ENCODE measurements at regions not wholly inside any gene's neighbourhood (a gene's known extent, or its start where the extent isn't known, plus 50 kb on each side); places are given as distances from the start of the nearest gene placed in this dataset.

DNA sequence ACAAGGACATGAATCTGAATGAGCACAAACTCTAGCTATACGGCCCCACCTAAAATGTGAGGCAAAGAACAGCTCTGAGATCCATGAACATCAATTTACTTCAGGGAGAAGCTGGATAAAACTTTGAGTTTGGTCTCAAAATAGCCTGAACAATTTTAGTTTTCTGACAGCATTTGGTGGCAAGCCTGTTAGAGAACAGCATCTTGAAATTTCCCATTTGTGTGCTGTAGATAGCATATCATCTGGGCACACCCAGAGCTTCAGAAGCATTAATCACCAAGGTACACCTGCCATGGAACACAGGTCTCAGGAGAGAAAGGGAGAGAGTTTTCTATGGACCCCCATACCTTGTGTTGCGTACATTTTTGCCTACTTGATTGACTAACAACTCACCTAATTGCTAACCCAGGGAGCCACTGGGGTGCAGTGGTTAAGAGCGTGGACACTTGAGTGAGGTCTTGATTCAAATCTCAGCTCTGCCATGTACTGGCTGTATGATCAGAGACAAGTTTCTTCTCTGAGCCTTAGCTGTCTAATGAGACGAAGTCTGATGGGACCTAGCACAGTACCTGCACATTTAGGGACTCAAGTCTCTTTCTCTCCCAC lies 264.9 kb downstream of the PIK3R1 start:
- DNase-seq (ENCODE audit: low read depth in 2 of 2) = no peak

DNA sequence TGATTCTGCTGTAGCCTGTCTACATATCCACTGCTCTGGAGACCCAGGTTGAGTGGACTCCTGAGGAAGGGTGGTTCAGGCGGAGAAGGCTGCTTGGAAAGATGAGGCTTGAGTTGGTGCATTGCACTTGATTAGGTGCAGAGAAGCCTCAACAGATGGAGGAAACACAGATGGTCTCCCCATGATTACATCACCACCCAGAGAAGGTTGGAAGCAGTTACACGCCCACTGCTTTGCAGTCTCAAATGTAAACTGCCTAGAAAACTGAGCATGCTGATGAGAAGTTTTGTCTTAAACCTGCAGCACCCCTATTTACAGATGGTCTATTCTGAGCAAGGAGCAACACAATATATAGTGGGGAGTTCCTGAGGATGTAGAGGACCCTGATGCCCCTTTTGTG lies 266.6 kb downstream of the PIK3R1 start:
- DNase-seq (ENCODE audit: low read depth in 2 of 2) = no peak

DNA sequence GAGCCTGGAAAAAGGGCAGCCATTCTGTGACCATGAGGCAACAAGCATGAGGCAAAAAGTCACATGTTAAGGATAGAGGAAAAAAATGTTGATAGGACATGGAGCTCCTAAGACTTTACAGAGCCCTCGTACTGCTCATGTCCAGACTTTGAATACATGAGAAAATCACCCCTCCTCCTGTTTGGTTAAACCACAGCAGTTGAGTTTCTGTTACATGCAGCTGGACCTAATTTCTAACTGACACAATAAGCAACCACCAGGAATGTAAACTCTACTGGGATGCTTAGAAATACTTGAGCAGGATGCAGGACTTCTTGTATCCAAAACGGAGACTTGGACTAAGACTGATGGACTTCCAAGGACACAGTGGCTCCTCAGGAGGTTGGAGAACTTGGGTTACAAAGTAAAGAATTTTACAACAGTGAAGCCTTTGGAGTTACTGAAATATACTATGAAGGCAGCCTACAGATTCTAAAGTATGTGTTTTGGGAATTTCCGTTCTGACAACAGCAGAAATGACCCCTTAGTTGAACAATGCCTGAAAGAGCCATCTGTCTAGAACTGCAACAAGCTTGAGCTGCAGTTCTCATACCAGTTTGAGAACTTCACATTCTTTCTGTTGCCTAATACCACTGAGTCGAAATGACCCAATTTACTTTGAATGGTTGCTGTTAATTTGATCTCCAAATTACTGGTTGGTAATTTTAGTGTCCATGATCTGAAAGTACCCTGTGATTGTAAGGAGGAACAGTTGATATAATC lies 268.9 kb downstream of the PIK3R1 start:
- DNase-seq (ENCODE audit: low read depth in 2 of 2) = no peak

DNA sequence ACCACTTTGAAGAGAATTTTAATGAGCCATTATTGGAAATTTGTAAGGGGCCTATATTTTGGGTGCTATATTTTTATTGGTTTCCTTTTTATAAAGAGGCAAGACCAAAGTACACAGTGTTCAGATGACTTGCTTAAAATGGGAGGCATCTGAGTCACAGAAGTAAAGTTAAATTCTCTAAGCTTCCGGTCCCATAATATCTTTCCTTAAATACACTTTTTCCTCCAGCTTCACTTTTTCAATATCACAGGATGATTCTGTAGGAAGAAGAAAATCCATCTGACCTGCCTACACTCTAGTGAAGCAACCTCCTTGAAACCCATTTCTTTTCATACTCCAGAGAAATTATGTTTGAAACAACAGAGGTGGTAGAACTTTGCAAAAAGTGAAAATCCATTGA lies 274.0 kb downstream of the PIK3R1 start:
- DNase-seq (ENCODE audit: low read depth in 2 of 2) = no peak

DNA sequence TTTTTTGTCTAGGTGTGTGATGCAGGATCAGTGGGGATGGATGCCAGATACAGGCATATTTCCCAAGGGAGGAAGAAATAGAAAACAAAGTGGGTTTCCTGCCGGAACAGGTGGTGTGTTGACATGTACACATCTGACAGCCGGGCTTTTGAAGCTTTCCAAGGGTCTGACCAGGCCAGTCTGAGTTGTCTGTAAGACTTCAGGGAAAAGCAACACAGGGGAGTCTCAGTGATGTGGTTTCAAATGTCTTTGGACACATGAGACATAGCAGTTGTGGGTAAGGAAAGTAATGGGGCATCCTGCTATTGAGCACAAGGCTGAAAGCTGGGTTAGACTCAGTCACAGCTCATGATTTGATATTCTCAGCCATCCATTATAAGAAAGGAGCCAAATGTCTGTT lies 274.9 kb downstream of the PIK3R1 start:
- no peak for DNase-seq (ENCODE audit: low read depth in 2 of 2)

DNA sequence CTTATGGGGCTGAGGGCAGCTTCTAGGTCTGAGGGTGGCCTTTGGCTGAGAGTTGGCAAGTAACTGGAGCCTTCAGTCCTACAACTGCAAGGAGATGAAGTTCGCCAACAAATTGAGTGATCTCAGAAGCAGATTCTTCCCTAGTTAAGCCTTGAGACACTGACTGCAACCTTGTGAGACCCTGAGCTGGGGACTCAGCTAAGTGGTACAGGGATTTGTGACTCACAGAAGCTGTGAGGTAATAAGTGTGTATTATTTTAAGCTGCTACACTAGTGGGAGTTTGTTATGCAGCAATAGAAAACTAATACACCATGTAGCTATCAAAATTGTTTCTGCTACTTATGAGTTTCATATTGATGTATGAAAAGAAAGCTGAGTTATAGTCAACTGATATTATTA lies 279.2 kb downstream of the PIK3R1 start:
- DNase-seq (ENCODE audit: low read depth in 2 of 2) = no peak

DNA sequence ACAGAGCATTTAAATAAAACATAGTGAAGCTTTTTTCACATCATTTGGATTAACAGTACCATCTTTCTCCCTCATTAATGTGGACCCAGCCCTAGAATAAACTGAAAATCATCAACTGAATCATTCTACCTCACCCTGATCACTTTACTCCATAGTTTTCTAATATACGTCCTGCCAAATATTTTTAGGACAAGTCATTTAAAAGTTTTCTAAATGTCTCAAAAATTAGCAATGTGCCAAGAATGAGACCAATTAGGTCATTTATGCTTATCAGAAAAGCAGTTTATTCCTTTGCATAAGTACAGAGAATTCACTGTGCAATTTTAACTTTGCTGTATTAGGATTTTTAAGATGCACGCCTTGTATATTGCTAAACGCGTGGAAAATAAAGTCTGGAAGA lies 284.4 kb downstream of the PIK3R1 start:
- DNase-seq (ENCODE audit: low read depth in 2 of 2) = no peak

DNA sequence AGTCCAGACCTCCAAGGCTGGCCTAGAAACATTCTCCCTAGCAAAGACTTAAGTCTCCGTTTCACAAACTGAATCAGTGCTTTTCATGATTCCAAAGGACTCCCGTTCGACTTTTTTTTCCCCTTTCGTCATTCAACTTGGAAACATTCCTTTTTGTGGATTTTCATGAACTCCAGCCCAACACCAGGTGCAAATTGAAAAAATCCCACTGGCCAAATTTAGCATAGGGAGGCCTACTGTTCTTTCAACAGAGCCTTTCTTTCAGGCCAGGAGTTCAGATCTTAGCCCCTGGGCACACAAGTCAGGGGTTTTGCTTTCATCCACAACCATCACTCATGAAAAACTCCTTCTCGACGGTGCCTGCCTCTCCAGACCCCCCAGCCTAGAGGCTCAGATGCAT lies 285.3 kb downstream of the PIK3R1 start:
- no peak for DNase-seq (ENCODE audit: low read depth in 2 of 2)

DNA sequence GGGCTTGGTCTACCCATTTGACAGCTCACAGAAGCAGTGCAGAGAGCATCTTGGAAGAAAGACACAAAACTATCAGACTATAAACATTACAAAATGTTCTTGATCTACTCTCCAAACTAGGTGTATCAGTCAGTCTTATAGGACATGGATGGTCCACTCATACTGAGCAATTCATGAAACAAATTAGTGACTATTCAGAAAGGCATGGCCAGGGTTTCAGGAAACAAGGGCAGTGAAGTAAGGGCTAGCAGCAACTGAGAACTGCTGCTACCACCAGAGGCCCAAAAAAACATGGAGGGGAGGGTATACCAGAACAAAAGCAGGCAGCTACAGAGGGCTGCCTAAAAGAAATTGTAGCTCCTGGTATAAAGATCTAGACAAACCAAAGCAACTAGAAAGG lies 287.0 kb downstream of the PIK3R1 start:
- DNase-seq (ENCODE audit: low read depth in 2 of 2) = no peak

DNA sequence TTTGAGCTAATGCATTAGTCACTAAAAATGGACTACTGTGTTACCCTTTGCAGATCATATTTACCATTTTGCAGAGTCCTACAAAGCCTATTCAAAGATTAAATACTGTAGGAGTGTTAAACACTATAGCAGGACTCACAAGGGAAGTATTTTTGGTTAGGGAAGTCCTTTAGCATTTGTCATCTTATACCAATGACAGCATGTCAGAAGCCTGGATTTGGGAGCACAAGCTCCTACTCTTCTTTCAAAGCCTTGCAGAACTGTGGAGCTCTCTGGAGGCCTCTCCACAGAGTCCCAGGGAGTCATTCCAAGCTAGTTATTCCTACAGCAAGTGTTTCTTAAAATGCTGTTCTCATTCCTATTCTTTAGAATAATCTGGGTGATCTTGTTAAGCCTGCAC lies 288.8 kb downstream of the PIK3R1 start:
- DNase-seq (ENCODE audit: low read depth in 2 of 2) = no peak

DNA sequence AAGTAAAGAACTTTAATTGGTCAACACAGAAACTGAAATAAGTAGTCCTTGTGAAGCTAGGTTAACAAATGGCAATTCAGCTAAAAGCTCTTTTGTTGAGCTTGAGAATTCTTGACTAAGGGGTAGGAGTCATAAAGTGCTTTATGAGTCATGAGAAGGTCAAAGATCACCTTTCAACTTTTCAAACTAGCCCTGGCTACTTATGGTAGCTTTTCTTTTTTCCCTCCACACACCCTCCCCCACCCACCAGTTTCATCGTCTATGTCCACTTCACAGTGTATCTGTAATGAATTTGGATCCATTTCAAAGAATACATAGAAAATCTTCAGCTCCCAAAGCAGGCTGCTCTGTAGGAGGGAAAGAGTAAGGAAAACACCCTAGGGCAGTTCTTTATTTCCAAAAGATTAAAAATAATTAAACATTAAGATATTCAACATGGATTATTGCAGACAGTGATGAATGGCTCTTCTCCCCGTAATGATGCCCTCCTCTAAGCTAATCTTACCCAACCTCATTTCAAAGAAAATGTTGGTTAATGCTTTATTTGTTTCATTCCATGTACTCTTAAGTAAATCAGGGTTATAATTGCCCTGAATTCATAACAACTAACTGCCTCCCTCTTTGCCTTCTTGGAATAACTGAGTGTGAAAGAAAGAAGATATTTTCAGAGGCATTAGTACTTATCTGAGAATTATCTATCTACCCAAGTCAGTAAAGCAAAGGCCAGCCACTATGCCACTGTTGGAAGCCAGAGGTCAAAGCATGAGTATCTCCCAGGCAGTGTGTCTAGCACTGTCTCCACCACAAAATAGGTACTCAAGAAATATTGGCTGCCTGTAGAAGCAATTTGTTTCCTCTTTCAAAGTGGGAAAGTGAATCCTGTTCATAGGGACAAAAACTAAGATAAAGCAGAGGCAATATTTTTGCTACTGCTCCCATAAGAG lies 290.6 kb downstream of the PIK3R1 start:
- no peak for DNase-seq (ENCODE audit: low read depth in 2 of 2)

DNA sequence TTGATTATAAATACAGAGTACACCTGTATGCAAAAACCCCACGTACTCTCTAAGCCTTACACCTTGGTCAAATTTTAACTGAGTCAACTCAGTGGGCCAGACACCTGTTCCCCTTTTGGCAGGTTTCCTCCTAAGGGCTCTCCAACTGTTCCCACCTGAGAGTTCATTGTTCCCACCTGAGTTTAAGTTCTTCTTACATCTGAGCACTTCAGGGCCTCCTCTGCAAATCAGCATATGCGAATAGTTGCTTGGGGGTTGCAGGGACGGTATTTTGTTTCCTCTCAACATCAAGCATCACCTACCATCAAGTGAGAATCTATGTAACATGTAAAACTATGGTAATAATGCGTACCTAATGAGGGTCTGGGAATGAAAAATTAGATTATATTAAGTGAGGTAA lies 300.0 kb downstream of the PIK3R1 start:
- DNase-seq (ENCODE audit: low read depth in 2 of 2) = no peak

DNA sequence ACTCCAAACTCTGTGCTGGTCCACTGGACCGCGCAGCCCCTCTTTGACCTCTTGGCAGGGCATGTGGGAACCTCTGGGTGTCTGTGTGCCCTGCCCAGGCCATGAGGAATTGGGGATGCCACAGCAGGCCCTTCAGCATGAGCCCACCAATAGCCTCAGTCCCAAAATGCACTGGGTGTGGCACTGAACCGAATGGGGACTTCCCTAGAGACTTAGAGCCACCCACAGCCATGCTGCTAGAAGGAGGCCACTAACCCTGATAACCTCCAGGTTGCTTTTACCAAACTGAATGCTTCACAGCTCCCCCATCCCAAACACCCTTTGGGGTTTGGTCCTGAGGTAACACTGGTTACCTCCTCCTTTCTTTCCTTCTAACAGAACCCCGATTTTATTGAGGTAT lies 302.7 kb downstream of the PIK3R1 start:
- DNase-seq (ENCODE audit: low read depth in 2 of 2) = no peak

DNA sequence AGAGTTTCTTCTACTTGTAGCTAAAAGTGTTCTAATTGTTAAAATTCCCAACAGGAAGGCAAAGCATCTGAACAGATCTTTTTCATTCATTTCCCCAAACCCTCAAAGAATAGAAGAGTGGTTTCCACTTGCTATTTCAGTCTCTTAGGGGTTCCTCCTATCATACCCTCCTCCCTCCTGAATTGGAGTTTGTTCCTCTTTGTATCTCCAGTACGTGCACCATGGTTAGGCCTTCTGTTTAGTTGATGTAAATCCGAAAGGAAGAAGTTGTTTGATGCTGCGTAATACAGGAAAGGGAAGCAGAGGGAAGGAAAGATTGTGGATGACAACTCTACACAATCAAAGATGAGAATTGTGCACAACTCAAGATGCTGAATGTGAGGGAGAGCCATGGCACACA lies 303.6 kb downstream of the PIK3R1 start:
- DNase-seq (ENCODE audit: low read depth in 2 of 2) = no peak

DNA sequence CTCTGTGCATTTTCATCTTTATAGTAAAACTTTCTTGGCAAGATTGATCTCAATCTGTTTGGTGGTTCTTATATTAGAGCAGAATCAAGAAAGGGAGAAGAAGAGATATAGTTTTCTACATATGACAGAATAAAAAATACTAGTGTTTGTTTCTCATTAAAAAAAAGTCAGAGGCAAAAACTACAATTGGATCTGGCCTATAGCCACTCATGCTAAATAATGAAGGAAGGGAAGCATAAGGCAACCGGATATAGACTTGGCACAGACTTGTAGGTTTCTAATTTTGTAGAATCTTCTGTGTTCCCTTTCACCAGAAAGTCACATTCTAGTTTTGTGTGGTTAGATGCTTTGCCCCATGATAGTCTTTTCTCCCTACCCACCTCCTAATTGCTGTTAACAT lies 306.2 kb downstream of the PIK3R1 start:
- no peak for DNase-seq (ENCODE audit: low read depth in 2 of 2)

DNA sequence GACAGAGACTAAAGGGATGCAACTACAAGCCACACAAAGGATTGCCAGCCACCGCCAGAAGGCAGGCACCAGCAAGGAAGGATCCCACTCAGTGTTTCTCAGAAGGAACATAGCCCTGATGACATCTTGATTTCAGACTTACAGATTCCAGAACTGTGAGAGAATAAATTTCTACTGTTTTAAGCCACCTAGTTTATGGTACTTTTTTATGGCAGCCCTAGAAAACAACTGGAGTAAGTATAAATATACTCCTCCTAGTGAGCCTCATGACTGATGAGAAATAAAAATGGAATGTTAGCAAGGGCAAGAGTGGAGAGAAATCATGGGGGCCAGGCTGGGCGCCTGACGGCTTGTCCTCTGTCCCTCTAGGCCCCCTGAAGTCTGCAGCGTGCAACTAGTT lies 307.3 kb downstream of the PIK3R1 start:
- no peak for DNase-seq (ENCODE audit: low read depth in 2 of 2)

DNA sequence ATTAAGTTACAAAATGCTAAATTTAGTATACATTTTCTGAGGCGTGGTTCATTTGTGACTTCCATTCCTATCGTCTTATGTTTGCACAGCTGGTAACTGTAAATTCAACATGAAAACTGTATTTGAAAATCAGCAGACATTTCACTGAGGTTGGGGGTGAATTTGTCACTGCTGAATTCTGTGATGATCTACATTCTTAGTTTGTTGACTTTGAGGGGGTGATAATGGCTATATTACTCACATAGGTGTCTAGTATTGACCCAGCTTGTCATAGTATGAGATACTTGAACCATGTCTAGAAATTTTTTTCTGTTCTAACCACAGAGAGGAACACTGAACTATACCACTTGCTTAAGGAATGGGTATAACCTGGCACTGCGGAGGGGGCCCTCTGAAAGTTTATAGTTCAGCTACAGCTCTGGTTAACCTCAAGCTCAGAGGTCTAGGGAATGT lies 313.3 kb downstream of the PIK3R1 start:
- no peak for DNase-seq (ENCODE audit: low read depth in 2 of 2)

DNA sequence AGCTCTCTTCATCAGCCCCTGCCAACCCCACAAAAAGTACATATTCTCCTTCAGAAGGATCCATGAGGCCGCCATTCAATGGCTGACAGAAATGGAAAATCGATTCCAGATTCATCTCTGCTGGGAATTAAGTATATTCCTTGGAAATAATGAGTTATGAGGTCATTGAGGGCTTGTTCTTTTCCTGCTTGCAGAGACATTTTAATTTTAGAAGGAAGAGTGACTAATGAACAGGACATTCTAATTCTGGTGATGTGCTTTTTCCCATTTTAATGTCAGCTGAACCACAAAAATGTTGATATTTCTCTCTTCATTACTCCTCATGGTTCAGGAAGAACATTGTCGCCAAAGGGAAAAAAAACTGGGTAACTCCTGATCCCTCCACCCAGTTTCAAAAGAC lies 314.0 kb downstream of the PIK3R1 start:
- DNase-seq (ENCODE audit: low read depth in 2 of 2) = no peak

DNA sequence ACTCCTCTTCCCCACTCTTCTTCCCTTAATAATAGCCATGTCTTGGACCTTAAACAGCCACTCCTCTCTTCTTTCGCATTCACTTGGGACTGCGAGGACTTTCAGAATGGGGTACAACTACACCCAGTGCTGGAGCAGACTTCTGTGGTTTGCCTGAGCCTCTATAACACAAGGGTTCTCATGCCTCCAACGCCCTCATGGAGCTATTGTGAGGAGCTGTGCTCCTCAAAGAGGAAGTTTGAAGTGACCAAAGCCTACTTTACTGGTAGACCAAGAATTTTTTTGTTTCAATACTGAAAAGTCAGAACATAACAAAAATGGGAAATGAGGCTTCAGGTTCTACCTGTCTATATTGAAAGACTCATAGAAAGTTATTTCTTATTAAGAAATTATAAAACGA lies 316.4 kb downstream of the PIK3R1 start:
- DNase-seq (ENCODE audit: low read depth in 2 of 2) = no peak

DNA sequence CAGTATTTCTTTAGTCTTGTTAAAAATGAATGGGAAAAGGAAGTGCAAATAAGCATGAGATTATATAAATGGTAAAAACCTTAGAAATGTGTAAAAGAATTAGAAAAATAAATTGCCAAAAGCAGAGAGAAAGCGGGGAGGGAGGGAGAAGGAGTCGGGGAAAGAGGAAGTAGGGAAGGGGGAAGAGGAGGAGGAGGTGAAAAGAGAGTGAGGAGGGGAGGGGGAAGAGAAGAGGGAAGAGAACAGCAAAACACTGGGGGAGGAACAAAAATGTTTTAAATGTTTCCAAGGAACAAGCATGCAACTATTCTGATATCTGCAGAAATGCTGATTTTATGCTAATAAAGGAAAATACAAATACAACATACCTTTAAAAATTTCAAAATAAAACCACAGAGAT lies 317.5 kb downstream of the PIK3R1 start:
- DNase-seq (ENCODE audit: low read depth in 2 of 2) = no peak

DNA sequence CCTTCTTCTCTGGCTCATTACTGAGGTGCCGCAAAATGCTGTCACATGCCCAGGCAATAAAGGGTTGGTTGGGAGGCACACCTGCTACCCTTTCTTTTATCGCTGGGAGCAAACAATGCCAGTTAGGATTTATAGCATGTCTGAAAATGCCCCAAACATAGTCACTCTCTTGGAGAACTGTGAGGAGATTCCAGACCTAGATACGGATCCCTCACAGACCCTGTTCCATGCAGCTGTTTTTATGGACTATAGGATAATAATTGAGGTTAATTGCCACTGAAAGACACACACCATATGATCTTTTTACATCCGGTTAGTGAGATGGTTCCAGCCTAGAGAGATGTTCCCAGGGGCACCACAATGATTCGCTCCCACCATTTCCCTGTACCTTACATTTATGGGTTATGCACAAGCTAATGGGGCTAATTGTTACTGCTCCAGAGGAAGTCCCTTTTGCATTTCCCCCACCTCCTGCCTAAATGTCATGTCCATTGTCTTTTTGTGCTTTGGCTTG lies 318.1 kb downstream of the PIK3R1 start:
- no peak for DNase-seq (ENCODE audit: low read depth in 2 of 2)

DNA sequence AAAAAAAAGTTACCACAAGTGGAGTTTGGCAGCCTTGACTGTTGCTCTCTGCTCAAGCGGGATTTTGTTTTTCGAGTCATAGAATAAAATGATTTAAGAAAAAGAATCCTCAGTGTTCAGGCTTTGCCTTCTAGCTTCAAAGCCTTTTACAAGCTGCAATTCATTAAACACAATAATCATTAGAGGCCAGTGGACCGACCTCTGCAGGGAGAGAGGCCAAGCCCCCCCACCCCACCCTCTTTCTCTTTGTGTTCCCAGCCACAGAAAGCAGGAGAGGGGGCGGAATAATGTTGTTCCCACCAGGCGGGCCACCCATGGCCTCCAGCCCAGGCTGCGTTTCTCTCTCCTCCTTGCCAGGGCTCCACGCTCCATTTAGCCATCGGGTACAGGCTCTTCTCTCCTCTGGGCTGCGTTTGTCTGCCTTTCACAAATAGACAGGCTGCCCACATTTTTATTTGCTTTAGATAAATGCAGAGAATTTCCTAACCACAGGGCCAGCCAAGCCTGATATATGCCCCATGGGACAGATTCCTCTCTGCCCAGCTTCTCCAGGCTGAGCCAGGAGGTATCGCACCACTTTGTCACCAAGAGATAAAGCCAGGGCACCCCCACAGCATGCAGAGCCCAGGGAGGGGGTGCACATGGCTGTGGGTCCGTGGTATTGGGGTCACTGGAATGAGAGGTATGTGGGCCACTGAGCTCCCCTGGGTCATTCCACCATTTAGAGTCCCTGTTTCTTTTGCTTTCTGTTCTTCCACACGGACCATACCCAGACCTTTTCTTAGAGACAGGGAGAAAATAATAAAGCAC lies 318.8 kb downstream of the PIK3R1 start:
- no peak for DNase-seq (ENCODE audit: low read depth in 2 of 2)

Data from stimulated activated CD8-positive, alpha-beta memory T cell treated with anti-CD3 and anti-CD28 coated beads, Interleukin-15, amount 100 ng/mL, for 4 hours (primary cell).